DOHH2 (cell line): ENCODE measurements at regions not wholly inside any gene's neighbourhood (a gene's known extent, or its start where the extent isn't known, plus 50 kb on each side); places are given as distances from the start of the nearest gene placed in this dataset.

ENCODE experiments used
- H3F3A ChIP-seq: fragments of 200-600 bp; sonication (generic), shearing (Covaris generic); 2 replicates; pipeline ENCODE4 v1.6.0; 2016; ENCODE audit warnings: antibody characterized with exemption, mild to moderate bottlenecking; ENCODE audit not compliant: control insufficient read depth, insufficient read depth
- H3K27ac ChIP-seq: fragments of 200-600 bp; sonication (generic); 2 replicates; pipeline ENCODE4 v1.5.1; 2014; ENCODE audit warnings: low read depth, mild to moderate bottlenecking, low read length, moderate library complexity
- H3K27me3 ChIP-seq: fragments of 200-600 bp; sonication (generic); 2 replicates; pipeline ENCODE4 v1.6.1; 2014; ENCODE audit warnings: mild to moderate bottlenecking, low read length, mixed read lengths; ENCODE audit not compliant: control insufficient read depth
- H3K36me3 ChIP-seq: fragments of 200-600 bp; sonication (generic); 2 replicates; pipeline ENCODE4 v1.6.1; 2014; ENCODE audit warnings: mild to moderate bottlenecking, low read length, moderate library complexity, mixed read lengths; ENCODE audit not compliant: control insufficient read depth
- H3K4me1 ChIP-seq: fragments of 200-600 bp; sonication (generic); 2 replicates; pipeline ENCODE4 v1.6.1; 2014; ENCODE audit warnings: mild to moderate bottlenecking, low read length, mixed read lengths; ENCODE audit not compliant: control insufficient read depth
- H3K4me2 ChIP-seq: fragments of 200-600 bp; sonication (generic); 2 replicates; pipeline ENCODE4 v1.6.0; 2014; ENCODE audit warnings: mild to moderate bottlenecking, low read length, moderate library complexity
- H3K4me3 ChIP-seq: fragments of 200-600 bp; sonication (generic); 2 replicates; pipeline ENCODE4 v1.5.1; 2014; ENCODE audit warnings: mild to moderate bottlenecking, low read length, mixed read lengths
- H3K79me2 ChIP-seq: fragments of 200-600 bp; sonication (generic); 2 replicates; pipeline ENCODE4 v1.6.1; 2014; ENCODE audit warnings: mild to moderate bottlenecking, low read length, mixed read lengths; ENCODE audit not compliant: control insufficient read depth
- H3K9me2 ChIP-seq: fragments of 200-600 bp; sonication (generic); replicated peaks from 2 replicates; pipeline ENCODE4 v1.6.1; 2014; ENCODE audit warnings: mild to moderate bottlenecking, low read length, mixed read lengths; ENCODE audit not compliant: control insufficient read depth
- H3K9me3 ChIP-seq: fragments of 200-600 bp; sonication (generic); 2 replicates; pipeline ENCODE4 v1.6.1; 2014; ENCODE audit warnings: antibody characterized with exemption, low read length, mixed read lengths; ENCODE audit not compliant: control insufficient read depth, insufficient read depth
- H4K20me1 ChIP-seq: fragments of 200-600 bp; sonication (generic); 2 replicates; pipeline ENCODE4 v1.6.0; 2014; ENCODE audit warnings: low read depth, mild to moderate bottlenecking, antibody characterized with exemption, low read length, moderate library complexity; ENCODE audit not compliant: control insufficient read depth, insufficient read depth
- EZH2phosphoT487 ChIP-seq: fragments of 200-600 bp; sonication (generic); IDR thresholded peaks from 2 replicates; pipeline ENCODE4 v1.6.1; 2017; ENCODE audit warnings: borderline replicate concordance, mild to moderate bottlenecking, antibody characterized with exemption, low read length, moderate library complexity, mixed read lengths
- TF ChIP-seq, protein P1 (sequence below): fragments of 200-600 bp; sonication (generic); IDR thresholded peaks from one replicate; pipeline ENCODE4 v1.5.1; 2014; ENCODE audit warnings: antibody characterized with exemption, mild to moderate bottlenecking, low read depth, low read length; ENCODE audit not compliant: poor library complexity, severe bottlenecking

DNA sequence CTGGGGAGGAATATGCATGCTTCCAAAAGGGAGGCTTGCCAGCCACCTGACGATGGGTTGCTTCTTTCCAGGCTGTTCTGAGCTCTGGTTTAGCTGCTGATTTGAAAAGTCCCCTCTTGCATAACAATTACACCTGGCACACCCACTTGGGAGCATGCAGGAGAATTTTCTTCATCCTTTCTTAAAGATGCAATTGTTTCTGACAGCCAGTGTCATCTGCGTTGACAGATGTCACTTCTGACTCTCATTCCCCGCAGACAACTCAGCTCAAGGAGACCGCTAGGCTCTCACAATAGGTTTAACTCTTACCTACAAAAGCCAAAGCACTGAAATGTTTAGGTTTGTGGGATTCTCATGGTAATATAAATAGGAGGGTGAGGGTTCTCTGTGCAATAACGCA lies 185.6 kb upstream of the SYNPR start:
- H3K79me2 ChIP-seq: no peaks in the 10 kb centered on the region
- no peak overlapping the region for H3K27ac ChIP-seq
- TF ChIP-seq EZH2phosphoT487: no peak
- TF ChIP-seq, protein P1, sequence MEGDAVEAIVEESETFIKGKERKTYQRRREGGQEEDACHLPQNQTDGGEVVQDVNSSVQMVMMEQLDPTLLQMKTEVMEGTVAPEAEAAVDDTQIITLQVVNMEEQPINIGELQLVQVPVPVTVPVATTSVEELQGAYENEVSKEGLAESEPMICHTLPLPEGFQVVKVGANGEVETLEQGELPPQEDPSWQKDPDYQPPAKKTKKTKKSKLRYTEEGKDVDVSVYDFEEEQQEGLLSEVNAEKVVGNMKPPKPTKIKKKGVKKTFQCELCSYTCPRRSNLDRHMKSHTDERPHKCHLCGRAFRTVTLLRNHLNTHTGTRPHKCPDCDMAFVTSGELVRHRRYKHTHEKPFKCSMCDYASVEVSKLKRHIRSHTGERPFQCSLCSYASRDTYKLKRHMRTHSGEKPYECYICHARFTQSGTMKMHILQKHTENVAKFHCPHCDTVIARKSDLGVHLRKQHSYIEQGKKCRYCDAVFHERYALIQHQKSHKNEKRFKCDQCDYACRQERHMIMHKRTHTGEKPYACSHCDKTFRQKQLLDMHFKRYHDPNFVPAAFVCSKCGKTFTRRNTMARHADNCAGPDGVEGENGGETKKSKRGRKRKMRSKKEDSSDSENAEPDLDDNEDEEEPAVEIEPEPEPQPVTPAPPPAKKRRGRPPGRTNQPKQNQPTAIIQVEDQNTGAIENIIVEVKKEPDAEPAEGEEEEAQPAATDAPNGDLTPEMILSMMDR: no peak
- H3K9me2 ChIP-seq: no peaks in the 10 kb centered on the region
- no peaks in the 10 kb centered on the region for H4K20me1 ChIP-seq
- peaks cover 3% of the 10 kb centered on the region; the same call in 1 of the 2 replicates for H3K4me1 ChIP-seq
- H3K36me3 ChIP-seq: no peaks in the 10 kb centered on the region
- H3F3A ChIP-seq: no peaks in the 10 kb centered on the region
- no peaks in the 10 kb centered on the region for H3K9me3 ChIP-seq
- no peak overlapping the region for H3K4me2 ChIP-seq
- H3K27me3 ChIP-seq: no peaks in the 10 kb centered on the region
- no peak overlapping the region for H3K4me3 ChIP-seq

DNA sequence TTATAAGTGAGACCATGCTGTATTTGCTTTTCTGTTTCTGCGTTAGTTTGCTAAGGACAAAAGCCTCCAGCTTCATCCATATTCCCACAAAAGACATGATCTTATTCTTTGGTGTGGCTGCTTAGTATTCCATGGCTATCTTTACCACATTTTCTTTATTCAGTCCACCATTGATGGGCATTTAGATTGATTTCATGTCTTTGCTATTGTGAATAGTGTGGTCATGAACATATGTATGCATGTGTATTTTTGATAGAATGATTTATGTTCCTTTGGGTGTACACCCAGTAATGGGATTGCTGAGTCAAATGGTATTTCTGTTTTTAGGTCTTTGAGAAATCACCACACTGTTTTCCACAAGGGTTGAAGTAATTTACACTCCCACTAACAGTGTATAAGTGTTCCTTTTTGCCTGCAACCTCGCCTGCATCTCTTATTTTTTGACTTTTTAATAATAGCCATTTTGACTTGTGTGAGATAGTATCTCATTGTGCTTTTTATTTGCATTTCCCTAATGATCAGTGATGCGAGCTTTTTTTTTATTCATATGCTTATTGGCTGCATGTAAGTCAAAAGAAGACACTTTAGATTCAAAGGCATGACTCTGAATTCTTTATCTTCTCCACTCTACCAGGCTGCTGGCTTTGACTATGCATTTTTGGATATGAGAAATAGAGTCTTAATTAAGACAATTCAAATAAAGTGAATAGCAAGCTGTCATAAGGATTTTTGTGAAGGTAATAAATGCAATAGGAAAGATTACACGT lies 183.3 kb upstream of the SYNPR start:
- no peaks in the 10 kb centered on the region for H3K79me2 ChIP-seq
- no peaks in the 10 kb centered on the region for H3K9me3 ChIP-seq
- no peak overlapping the region for H3K4me3 ChIP-seq
- TF ChIP-seq, protein P1: no peak
- TF ChIP-seq EZH2phosphoT487: no peak
- H3K4me1 ChIP-seq: no peaks in the 10 kb centered on the region
- H3K27ac ChIP-seq: no peak overlapping the region
- H3K4me2 ChIP-seq: no peak overlapping the region
- no peaks in the 10 kb centered on the region for H4K20me1 ChIP-seq
- H3K27me3 ChIP-seq: no peaks in the 10 kb centered on the region
- no peaks in the 10 kb centered on the region for H3K9me2 ChIP-seq
- no peaks in the 10 kb centered on the region for H3F3A ChIP-seq
- no peaks in the 10 kb centered on the region for H3K36me3 ChIP-seq

DNA sequence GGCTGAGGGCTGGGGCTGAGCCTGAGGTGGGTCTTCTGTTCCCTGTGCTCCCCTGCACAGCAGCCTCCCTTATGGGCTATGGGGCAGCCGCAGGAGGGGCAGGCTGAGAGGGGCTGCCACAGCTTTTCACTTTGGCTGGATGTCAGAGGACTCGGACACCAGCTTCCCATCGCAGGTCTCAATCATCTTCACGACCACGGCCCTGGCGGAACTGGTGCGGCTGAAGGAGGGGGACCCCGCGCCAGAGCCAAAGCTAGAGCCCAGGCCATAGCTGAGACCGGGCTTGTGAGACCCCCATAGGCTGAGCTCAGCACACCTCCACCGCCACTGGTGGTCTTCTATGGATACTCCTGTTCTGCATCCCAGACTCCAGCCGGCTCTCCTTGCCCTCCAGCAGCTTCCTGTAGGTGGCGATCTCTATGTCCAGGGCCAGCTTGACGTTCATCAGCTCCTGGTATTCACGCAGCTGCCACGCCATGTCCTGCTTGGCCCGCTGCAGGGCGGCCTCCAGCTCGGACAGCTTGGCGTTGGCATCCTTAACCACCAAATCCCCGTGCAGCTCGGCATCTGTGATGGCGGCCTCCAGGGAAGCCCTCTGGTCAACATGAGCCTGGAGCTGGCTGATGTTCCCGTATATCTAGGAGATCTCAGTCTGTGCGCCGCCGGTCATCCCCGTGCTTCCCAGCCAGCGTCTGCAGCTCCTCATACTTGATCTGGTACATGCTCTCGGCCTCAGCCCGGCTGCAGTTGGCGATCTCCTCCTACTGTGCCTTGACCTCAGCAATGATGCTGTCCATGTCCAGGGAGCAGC lies 181.7 kb upstream of the SYNPR start:
- no peaks in the 10 kb centered on the region for H3K36me3 ChIP-seq
- H3K79me2 ChIP-seq: no peaks in the 10 kb centered on the region
- no peak overlapping the region for H3K4me3 ChIP-seq
- H3F3A ChIP-seq: no peaks in the 10 kb centered on the region
- no peak overlapping the region for H3K4me2 ChIP-seq
- no peaks in the 10 kb centered on the region for H3K9me2 ChIP-seq
- H3K9me3 ChIP-seq: no peaks in the 10 kb centered on the region
- no peaks in the 10 kb centered on the region for H3K4me1 ChIP-seq
- no peak overlapping the region for H3K27ac ChIP-seq
- H3K27me3 ChIP-seq: no peaks in the 10 kb centered on the region
- no peak for TF ChIP-seq EZH2phosphoT487
- TF ChIP-seq, protein P1: no peak
- no peaks in the 10 kb centered on the region for H4K20me1 ChIP-seq
